GM18907 (cell line): ENCODE measurements at regions not wholly inside any gene's neighbourhood (a gene's known extent, or its start where the extent isn't known, plus 50 kb on each side); places are given as distances from the start of the nearest gene placed in this dataset.
"Not testable (repeated sequence)": the region's sequence is repeated elsewhere in the genome, so short reads cannot be mapped to it uniquely, and the experiment has no call there.

Experiments used
- ATAC-seq: cut with Tn5 transposase; IDR thresholded peaks from one replicate; pipeline ENCODE4 v1.9.1; 2021; ENCODE audit warnings: mild to moderate bottlenecking, moderate library complexity; ENCODE audit not compliant: unreplicated experiment

GRCh38 chr1:4166713-4167112 lies 266.6 kb upstream of the C1orf174 start:
- no peak for ATAC-seq

GRCh38 chr1:4169991-4170390 lies 269.9 kb upstream of the C1orf174 start:
- no peak for ATAC-seq

- ATAC-seq = no peak
These were observed 270.7 kb upstream of the C1orf174 start for GRCh38 chr1:4170548-4171340.

- no peak for ATAC-seq
These were observed 271.7 kb upstream of the C1orf174 start for GRCh38 chr1:4171480-4172450.

- ATAC-seq = no peak
These were observed 272.9 kb upstream of the C1orf174 start for GRCh38 chr1:4172644-4173599.

GRCh38 chr1:4173731-4174130 lies 273.7 kb upstream of the C1orf174 start:
- no peak for ATAC-seq

- ATAC-seq = no peak
These were observed 274.5 kb upstream of the C1orf174 start for GRCh38 chr1:4174291-4175200.

GRCh38 chr1:4175566-4176405 lies 275.7 kb upstream of the C1orf174 start:
- ATAC-seq = no peak

- ATAC-seq = no peak
These were observed 276.8 kb upstream of the C1orf174 start for GRCh38 chr1:4176841-4177240.

- no peak for ATAC-seq
These were observed 277.5 kb upstream of the C1orf174 start for GRCh38 chr1:4177425-4178150.

GRCh38 chr1:4178501-4179113 lies 278.5 kb upstream of the C1orf174 start:
- ATAC-seq = no peak

- ATAC-seq = no peak
These were observed 280.1 kb upstream of the C1orf174 start for GRCh38 chr1:4179914-4180735.

- ATAC-seq = not testable (repeated sequence)
These were observed 286.4 kb upstream of the C1orf174 start for GRCh38 chr1:4186486-4186885.

- ATAC-seq = no peak
These were observed 303.4 kb upstream of the C1orf174 start for GRCh38 chr1:4203501-4203900.

- ATAC-seq = no peak
These were observed 307.1 kb upstream of the C1orf174 start for GRCh38 chr1:4207183-4207582.

- ATAC-seq = no peak
These were observed 308.0 kb upstream of the C1orf174 start for GRCh38 chr1:4207842-4208692.
